Stimulated activated CD8-positive, alpha-beta memory T cell treated with anti-CD3 and anti-CD28 coated beads, Interleukin-2, amount 100 ng/mL, for 48 hours (primary cell): ENCODE measurements at regions not wholly inside any gene's neighbourhood (a gene's known extent, or its start where the extent isn't known, plus 50 kb on each side); places are given as distances from the start of the nearest gene placed in this dataset.
"Not testable (repeated sequence)": the region's sequence is repeated elsewhere in the genome, so short reads cannot be mapped to it uniquely, and the experiment has no call there.

Source experiments
- DNase-seq, 2 donors: peaks; one replicate each; pipeline ENCODE4 v3.0.0-alpha.2; 2020; ENCODE audit warnings: low read depth in 2 of 2

DNA sequence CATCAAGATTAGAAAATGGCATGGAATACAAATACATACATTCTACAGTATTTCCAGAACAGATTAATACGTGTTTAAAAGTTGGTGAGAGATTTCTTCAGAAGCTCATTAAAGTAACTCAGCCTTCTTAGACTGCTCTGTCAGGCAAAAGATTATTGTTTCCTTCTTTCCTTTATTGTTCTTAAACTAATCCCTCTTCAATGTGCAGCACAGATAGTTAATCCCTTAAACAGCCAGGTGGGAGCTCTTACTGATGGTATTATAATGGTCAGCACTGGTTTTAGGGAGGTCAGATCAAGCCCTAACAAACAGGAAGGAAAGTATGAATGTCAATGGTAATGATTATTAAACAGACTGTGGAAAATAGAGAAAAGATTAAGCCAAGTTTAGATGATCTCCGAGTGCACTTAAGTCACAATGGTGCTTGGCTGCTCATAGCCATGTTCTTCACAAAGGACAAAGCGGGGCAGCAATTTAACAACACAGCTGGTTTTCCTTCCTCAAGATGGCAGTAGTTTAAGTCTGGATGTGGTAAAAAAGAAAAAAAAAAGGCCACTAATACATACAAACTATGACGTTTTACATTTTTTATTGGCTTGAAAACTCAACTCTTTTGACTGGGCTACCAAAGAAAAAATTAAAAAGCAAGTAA, 992.6 kb downstream of the PCDH9 start:
- DNase-seq: no peak

DNA sequence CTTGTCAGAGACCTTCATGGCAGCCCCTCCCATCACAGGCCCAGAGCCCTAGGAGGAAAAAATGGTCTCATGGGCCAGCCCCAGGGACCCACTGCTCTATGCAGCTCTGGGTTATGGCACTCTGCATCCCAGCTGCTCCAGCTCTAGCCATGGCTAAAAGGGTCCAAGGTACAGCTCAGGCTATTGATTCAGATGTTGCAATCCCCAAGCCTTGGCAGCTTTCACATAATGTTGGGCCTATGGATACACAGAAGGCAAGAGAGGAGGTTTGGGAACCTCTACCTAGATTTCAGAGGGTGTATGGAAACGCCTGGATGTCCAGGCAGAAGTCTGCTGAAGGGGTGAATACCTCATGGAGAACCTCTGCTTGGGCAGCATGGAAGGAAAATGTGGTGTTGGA, 996.0 kb downstream of the PCDH9 start:
- DNase-seq: no peak

DNA sequence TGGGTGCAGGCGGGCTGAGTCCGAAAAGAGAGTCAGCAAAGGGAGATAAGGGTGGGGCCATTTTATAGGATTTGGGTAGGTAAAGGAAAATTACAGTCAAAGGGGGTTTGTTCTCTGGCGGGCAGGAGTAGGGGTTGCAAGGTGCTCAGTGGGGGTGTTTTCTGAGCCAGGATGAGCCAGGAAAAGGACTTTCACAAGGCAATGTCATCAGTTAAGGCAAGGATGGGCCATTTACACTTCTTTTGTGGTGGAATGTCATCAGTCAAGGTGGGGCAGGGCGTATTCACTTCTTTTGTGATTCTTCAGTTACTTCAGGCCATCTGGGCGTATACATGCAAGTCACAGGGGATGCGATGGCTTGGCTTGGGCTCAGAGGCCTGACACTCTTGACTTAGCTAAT, 998.2 kb downstream of the PCDH9 start:
- DNase-seq: not testable (repeated sequence)

DNA sequence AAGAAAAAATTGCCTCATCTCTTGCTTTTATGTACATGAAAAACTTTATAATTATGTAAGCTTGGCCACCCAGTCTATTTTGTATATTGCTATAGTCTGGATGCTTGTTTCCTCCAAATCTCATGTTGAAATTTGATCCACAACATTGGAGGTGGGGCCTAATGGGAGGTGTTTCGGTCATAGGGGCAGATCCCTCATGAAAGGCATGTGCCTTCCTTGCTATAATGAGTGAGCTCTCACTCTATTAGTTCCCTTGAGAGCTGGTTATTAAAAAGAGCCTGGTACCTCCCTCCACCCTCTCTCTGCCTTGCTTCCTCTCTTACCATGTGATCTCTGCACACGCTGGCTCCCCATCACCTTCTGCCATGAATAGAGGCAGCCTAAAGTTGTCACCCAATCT, 1005.1 kb downstream of the PCDH9 start:
- no peak for DNase-seq

DNA sequence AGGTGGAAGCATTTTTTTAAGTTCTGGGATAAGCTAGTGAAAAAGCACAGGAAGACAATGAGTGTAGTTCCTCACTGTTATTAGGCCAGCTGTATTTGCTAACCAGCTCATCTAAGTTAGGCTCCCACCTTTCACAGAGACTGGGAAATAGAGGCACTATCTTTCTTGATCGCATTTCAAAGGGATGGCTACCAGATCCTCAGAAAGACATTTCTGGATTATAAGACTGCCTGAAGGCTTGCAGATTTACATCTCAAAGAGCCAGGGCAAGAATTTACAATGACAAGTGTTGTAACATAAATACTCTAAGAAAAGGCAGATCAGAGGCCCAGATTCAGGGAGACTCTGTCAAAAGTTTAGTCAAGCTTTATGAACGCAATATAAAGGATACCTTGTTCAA, 1005.5 kb downstream of the PCDH9 start:
- no peak for DNase-seq

DNA sequence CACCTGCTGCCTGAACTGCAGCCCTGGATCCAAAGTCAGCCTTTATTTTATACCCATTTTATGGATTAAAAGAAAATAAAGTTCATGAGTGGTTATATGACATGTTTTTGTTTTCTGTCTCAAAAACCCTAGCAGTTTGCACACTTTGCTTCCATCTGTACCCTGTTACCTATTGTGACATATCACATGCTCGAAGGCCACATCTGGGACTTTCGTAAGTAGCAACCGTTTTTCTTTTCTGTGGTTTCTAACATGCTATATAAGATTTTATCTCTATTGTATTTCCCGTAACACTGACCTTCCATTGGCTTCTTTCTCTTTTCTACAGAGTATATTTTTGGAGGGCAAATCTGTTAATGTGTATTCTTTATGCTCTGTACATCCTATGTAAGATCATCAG, 1007.2 kb downstream of the PCDH9 start:
- DNase-seq: no peak

DNA sequence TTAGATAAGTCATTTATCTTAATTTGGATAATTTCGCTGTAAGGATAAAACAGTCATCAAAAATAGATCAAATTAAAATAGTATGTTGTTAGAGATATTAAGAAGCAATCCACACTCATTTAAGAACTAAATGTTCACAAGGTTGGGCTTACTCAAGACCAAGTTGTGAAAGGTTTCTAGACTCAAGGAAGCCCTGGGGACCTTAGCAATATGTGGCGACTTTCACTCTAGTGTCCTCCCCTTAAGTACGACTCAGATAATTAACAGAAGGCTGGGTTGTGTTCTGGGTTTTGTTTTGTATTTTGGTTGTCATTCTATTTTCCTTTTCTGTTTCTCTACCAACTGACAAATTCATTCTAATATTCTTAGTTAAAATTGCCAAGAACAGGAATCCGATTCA, 1008.0 kb downstream of the PCDH9 start:
- no peak for DNase-seq

DNA sequence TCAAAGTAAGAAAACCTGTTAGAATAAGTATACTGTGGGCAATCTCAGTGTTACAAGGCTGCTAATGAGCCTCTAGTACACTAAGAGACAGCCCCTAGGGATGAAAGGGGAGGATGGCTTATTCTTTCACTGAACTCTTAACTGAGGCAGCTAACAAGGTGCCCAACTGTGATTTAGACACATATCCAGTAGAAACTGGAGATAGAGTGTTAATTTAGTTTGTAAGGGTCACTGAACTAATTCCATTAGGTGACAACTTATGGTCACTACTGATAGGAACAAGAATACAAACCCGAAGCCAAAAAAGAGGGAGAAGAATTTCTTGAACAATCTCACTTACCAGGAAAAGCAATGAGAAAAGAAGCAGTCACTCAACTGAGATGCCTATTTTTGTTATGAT, 1010.6 kb downstream of the PCDH9 start:
- no peak for DNase-seq

DNA sequence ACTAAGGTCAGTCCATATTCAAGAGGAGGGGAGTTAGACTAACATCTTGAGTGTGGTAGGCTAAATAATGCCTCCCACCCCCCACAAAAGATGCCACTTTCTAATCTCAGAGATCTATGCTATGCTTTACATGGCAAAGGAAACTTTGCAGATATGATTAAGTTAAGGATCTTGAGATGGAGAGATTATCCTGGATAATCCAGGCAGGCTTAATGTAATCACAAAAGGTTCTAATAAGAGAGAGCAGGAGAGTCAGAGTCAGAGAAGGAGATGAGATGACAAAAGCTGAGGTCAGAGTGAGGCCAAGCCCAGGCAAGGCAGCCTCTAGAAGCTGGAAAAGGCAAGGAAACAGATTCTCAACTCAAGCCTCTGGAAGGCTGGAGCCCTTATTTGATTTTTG, 1011.6 kb downstream of the PCDH9 start:
- DNase-seq: no peak

DNA sequence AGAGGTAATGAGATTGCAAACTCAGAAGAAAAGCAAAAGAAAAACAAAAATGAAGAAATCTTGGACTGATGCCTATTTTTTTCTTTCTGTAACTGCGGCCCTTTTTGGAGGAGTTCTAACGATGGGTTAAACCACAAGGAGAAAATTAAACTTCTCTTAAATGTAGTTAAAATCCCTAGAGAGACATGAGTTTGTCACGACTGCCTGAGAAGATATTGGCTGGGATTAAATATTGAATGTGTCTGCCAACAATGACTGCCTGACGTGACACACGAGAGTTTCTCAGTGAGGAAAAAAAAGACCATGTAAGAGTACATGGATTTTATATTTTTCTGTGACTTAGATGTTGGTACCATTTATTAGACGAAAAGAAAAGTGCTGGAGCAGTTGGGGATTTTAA, 1013.4 kb downstream of the PCDH9 start:
- DNase-seq: no peak

DNA sequence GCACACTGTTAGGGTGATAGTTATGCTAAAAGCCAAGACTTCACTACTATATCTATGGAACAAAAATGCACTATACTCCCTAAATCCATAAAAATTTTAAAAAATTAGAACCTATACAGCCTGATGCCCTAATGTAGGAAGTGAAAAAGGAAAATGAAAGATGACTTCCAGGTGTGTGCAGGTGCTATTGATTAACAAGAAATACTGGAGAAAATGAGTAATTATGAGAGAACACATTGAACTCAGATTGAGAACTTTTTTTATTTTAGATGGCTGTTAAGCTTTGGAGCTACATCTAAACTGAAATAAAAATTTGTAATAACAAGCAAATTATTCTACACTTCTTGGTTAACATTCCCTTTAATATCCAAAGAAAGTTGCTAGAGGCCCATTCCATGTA, 1015.7 kb downstream of the PCDH9 start:
- no peak for DNase-seq

DNA sequence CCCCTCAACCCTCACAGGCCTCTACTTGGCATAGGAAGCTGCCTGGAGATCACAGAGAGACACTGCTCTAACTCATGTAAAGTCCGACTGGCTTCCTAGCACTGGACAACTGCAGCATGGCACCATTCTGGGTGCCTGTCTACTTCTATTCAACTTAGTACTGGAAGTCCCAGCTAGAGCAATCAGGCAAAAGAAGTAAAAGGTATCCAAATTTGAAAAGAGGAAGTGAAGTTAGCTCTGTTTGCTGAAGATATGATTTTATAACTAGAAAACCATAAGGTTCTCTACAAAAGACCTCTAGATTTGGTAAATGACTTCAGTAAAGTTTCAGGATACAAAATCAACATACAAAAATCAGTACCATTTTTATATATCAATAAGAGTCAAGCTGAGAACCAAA, 1017.6 kb downstream of the PCDH9 start:
- DNase-seq: no peak

DNA sequence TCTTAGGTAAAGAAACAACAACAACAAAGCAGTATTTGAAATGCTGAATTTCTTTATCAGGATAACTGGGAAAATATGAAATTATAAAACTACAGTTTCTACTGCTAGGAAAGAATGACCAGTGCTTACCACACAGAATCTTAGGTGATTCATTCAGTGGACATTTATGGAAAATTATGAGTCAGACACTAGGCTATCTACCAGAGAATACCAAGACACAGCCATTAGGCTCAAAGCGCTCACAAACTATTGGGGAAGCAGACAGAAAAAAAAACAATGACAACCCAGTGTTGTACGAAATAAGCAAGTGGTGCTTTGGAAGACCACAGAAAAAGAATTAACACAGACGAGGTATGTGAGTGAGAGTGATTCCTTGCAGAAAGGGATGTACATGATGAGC, 1019.5 kb downstream of the PCDH9 start:
- no peak for DNase-seq

DNA sequence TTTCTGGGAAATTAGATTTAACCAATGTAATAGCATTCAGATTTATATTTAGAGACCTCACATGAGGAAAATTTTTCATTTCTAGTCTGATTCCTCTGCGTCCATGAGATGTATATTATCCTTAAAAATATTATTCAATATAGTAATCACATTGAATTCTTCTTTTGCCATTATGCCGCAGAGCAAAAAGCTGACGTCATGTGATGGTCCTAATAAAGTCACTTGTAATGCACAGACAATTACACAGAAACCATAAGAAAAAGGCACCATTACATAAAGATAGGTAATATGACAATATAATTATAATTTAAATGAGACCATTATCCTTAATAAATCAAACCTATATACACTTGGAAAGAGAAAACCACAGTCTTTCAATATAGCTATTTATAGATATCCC, 1021.5 kb downstream of the PCDH9 start:
- DNase-seq: no peak

DNA sequence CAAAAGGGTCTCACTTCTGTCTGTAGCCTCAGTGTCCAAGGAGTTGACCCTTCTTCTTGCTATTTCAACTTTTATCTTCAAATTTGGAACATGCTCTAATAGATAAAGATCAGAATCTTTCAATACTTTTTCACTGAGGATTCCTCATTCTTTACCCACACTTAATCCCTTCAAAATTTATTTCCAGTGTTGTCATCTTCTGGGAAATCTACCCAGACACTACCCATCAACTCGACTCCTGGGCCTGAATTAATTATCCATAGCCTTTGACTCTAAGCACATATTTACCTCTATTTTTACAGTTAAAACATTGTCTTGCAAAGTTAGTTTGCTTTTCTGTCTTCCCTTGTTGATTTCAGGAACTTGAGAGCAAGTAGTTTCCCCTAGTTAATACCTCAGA, 1022.5 kb downstream of the PCDH9 start:
- no peak for DNase-seq

DNA sequence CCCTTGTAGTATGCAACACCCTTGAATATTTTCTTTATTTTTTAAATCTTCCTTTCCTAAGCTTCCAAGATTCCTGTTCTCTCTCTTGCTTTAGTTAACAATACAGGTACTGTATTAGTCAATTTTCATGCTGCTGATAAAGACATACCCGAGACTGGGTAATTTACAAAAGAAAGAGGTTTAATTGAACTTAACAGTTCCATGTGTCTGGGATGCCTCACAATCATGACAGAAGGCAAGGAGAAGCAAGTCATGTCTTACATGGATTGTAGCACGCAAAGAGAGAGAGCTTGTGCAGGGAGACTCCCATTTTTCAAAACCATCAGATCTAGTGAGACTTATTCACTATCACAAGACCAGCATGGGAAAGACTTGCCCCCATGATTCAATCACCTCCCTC, 1024.3 kb downstream of the PCDH9 start:
- DNase-seq: no peak

DNA sequence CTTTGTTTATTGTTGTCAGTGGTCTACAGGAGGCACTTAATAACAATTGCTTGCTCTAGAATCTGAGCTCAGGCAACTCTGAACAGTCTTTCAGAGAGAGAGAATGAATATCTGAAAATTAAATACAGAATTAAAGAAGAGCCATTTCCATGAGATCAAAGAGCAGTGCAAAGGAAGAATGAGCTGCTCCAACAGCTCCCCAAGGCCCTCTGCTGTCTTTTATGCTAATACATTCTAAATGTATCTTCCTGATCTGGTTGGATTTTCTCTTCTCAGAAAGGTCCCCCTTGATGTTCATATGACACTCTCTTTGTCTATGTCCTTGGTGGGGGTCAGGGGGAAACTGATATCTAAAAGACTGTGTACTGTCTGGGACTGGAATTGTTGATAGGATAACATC, 1029.6 kb downstream of the PCDH9 start:
- no peak for DNase-seq

DNA sequence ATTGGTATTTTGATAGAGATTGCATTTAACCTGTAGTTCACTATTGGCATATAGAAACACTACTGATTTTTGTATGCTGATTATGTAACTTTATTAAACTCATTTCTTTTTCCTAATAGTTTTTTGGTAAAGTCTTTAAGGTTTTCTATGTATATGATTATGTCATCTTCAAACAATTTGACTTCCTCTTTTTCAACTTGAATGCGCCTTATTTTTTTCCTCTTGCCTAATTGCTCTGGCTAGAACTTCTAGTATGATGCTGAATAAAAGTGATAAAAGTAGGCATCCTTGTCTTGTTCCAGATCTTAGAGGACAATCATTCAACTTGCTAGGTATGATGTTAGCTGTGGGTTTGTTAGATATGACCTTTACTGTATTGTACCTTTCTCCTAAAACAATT, 1034.9 kb downstream of the PCDH9 start:
- no peak for DNase-seq

DNA sequence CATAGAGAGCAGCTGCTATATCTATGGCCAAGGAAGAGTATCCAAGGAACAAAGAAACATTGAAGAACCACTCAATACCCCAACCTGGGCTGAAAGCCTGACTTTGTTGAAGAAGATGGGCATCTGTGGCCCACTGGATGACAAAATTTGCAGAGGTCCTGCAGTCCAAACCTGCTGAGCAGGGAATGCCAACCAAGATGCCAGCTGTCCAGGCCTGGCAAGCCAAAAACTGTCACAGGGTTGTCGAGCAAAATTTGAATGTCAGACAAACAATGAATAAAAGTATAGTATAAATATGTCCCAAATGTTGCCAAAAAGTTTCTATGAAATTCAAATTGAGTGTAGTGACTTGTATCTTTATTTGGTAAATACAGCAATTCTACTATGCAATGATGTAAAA, 1040.2 kb downstream of the PCDH9 start:
- no peak for DNase-seq

DNA sequence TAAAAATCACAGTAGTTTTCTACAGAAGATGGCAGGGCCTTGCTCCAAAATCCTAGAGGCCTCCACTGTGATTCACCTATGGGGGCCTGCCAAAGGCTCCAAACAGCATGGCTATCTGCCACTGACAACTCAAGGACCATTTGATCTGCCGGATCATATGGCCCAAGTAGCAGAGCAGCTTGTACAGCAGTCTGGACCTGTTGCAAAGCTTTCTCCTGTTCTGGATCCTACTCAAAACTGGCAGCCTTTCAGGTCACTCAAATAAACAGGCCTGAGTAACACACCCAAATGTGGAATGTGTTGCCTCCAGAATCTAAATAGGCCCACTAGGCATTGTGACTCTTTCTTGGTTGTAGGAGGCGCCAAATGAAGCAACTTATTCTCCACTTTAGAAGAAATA, 1049.3 kb downstream of the PCDH9 start:
- no peak for DNase-seq

DNA sequence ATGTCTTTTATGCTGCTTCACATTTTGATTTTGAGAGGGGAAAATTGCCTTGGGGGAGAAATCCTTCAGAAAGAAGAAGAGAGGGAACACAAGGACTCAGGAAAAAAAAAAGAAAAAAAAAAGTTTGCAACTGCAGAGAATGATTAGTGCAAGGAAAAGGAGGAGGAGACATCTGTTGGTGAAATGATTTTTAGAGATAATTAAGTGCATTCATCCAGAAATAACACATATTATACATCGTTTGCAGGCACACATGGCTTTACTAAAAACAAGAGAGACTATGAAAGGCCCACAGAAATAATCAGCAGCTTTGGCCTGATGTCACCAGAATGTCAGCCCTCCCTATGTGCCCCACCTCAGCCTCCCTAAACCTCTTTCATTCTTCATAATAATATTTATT, 1058.2 kb downstream of the PCDH9 start:
- DNase-seq: no peak

DNA sequence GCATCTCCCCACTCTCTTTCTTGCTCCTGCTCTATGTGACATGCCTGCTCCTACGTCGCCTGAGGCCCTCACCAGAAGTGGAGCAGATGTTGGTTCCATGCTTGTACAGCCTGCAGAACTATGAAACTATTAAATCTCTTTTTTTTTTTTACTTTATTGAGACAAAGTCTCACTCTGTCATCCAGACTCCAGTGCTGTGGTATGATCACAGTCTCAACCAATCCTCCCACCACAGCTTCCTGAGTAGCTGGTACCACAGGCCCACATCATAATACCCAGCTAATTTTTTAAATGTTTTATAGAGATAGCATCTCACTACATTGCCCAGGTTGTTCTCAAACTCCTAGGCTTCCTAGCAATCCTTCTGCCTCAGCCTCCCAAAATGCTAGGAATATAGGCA, 1067.7 kb downstream of the PCDH9 start:
- DNase-seq: no peak

DNA sequence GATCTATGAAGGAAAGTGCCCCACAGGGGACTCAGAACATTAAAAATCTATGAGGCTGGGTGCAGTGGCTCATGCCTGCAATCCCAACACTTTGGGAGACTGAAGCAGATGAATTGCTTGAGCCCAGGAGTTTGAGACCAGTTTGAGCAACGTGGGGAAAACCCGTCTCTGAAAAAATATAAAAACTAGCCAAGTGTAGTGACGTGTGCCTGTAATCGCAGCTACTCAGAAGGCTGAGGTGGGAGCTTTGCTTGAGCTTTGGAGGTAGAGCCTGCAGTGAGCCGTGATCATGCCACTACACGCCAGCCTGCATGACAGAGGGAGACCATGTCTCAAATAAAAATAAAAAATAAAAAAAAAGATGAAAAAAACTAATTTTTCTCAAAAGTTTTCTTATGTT, 1070.6 kb downstream of the PCDH9 start:
- DNase-seq: no peak

DNA sequence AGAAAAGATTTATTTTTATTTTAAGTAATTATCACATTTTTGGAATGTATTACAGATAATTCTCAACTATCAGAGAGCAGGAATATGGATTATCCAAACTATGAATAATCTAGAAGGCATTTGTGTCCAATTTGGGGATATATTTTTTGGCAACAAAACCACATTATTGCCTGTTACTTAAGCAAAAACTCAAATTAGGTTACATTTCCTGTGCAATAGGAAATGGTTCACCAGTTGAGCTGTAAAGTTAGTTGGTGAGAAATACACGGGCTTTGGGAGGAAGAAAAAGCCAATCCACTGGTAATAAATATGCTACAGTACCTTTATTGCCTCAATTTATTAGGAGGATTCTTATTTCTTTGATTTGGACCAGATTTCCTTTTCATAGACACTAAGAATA, 1075.2 kb downstream of the PCDH9 start:
- DNase-seq: no peak

DNA sequence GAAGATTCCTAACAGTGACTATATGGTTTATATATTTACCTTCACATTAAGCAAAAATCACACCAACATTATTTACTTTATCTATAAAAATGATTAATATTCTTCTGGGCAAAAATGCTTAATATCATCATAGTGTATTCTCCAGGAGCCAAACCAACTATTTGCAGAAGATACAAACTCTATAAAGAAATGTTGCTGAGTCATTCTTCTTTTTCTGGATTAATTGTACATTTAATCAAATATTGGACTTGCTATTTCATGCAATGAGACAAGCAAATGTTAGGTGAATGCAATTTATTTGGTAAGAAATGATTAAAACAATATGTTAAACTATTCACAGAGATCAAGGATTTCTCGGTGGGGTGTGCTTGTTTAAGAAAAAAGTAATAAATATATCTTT, 1075.8 kb downstream of the PCDH9 start:
- no peak for DNase-seq
